SU-DHL-6 (cell line): ENCODE measurements at regions not wholly inside any gene's neighbourhood (a gene's known extent, or its start where the extent isn't known, plus 50 kb on each side); places are given as distances from the start of the nearest gene placed in this dataset.

Source experiments
- H2AFZ ChIP-seq: fragments of 200-600 bp; sonication (generic); 2 replicates; pipeline ENCODE4 v1.6.1; 2014; ENCODE audit warnings: low read depth, mild to moderate bottlenecking, moderate library complexity, mixed read lengths, antibody characterized with exemption, low read length; ENCODE audit not compliant: severe bottlenecking
- H3F3A ChIP-seq: fragments of 200-600 bp; shearing (Covaris generic); 2 replicates; pipeline ENCODE4 v1.6.0; 2016; ENCODE audit warnings: antibody characterized with exemption, mild to moderate bottlenecking; ENCODE audit not compliant: insufficient read depth
- H3K27ac ChIP-seq: fragments of 200-600 bp; sonication (generic); 2 replicates; pipeline ENCODE4 v1.5.1; 2016; ENCODE audit warnings: low read depth, mild to moderate bottlenecking, low read length, moderate library complexity, mixed read lengths
- H3K27me3 ChIP-seq: fragments of 200-600 bp; sonication (generic), shearing (Covaris generic); 2 replicates; pipeline ENCODE4 v1.6.0; 2014; ENCODE audit warnings: mild to moderate bottlenecking, low read length
- H3K36me3 ChIP-seq: fragments of 200-600 bp; sonication (generic); 2 replicates; pipeline ENCODE4 v1.6.1; 2014; ENCODE audit warnings: mild to moderate bottlenecking, low read length, mixed read lengths
- H3K4me2 ChIP-seq: fragments of 300-600, 200-600 bp; shearing (Covaris generic), sonication (generic); 2 replicates; pipeline ENCODE4 v1.6.0; 2014; ENCODE audit warnings: low read length, low read depth, mild to moderate bottlenecking; ENCODE audit not compliant: poor library complexity, severe bottlenecking
- H3K4me3 ChIP-seq: fragments of 200-600 bp; sonication (generic); 2 replicates; pipeline ENCODE4 v1.5.1; 2014; ENCODE audit warnings: antibody characterized with exemption, low read length, mild to moderate bottlenecking, mixed read lengths; ENCODE audit not compliant: insufficient read depth, poor library complexity, severe bottlenecking
- H3K79me2 ChIP-seq: fragments of 200-600 bp; sonication (generic); 2 replicates; pipeline ENCODE4 v1.6.1; 2014; ENCODE audit warnings: mild to moderate bottlenecking, low read length, moderate library complexity; ENCODE audit not compliant: insufficient read depth
- H3K9ac ChIP-seq: fragments of 200-600 bp; sonication (generic); 2 replicates; pipeline ENCODE4 v1.7.0; 2014; ENCODE audit warnings: mild to moderate bottlenecking, low read length
- H3K9me2 ChIP-seq: fragments of 200-600 bp; sonication (generic); replicated peaks from 2 replicates; pipeline ENCODE4 v1.6.1; 2014; ENCODE audit warnings: low read length; ENCODE audit not compliant: insufficient read depth
- H3K9me3 ChIP-seq: fragments of 200-600 bp; sonication (generic); 2 replicates; pipeline ENCODE4 v1.6.1; 2014; ENCODE audit warnings: low read length, mixed read lengths; ENCODE audit not compliant: insufficient read depth
- H4K20me1 ChIP-seq: fragments of 200-600 bp; sonication (generic); 2 replicates; pipeline ENCODE4 v1.6.1; 2014; ENCODE audit warnings: low read depth, mild to moderate bottlenecking, antibody characterized with exemption, low read length, moderate library complexity, mixed read lengths
- CTCF ChIP-seq: fragments of 200-600 bp; sonication (generic); IDR thresholded peaks from one replicate; pipeline ENCODE4 v1.5.1; 2017; ENCODE audit warnings: antibody characterized with exemption, mild to moderate bottlenecking, low read length, moderate library complexity; ENCODE audit not compliant: insufficient read depth, poor library complexity, severe bottlenecking
- EZH2phosphoT487 ChIP-seq: fragments of 200-600 bp; sonication (generic), shearing (Covaris generic); conservative IDR thresholded peaks from 2 replicates; pipeline ENCODE4 v1.6.1; 2018; ENCODE audit warnings: mild to moderate bottlenecking, antibody characterized with exemption, low read length, moderate library complexity, mixed read lengths

GRCh38 chr3:110133971-110134370 is 796.6 kb upstream of the DPPA4 start:
- Histone ChIP-seq H3K79me2 (no peaks in the 10 kb centered on the region), H3K27ac (no peak overlapping the region), H2AFZ (no peak overlapping the region), H3K36me3 (no peaks in the 10 kb centered on the region), H3K4me3 (no peak overlapping the region), H3K9me2 (no peaks in the 10 kb centered on the region), H3K27me3 (no peaks in the 10 kb centered on the region), H3K4me2 (no peak overlapping the region), H3K9me3 (no peaks in the 10 kb centered on the region), H3F3A (no peaks in the 10 kb centered on the region), H4K20me1 (no peaks in the 10 kb centered on the region), H3K9ac (no peak overlapping the region)
- TF ChIP-seq EZH2phosphoT487, result no peak
- TF ChIP-seq CTCF, result no peak

- Histone ChIP-seq H3K79me2 (no peaks in the 10 kb centered on the region), H2AFZ (no peak overlapping the region), H3K4me3 (no peak overlapping the region), H3K27me3 (no peaks in the 10 kb centered on the region), H3F3A (no peaks in the 10 kb centered on the region), H3K9me2 (no peaks in the 10 kb centered on the region), H3K27ac (no peak overlapping the region), H3K9ac (no peak overlapping the region), H3K9me3 (no peaks in the 10 kb centered on the region), H3K36me3 (no peaks in the 10 kb centered on the region), H3K4me2 (no peak overlapping the region), H4K20me1 (no peaks in the 10 kb centered on the region)
- no peak for TF ChIP-seq EZH2phosphoT487
- no peak for TF ChIP-seq CTCF
Observed at GRCh38 chr3:110139048-110139447, 801.7 kb upstream of the DPPA4 start.

GRCh38 chr3:110139821-110140220 is 802.5 kb upstream of the DPPA4 start:
- no peak overlapping the region for H3K4me2 ChIP-seq
- TF ChIP-seq EZH2phosphoT487 (no peak), CTCF (no peak)
- no peak overlapping the region for H3K4me3 ChIP-seq
- no peak overlapping the region for H3K27ac ChIP-seq
- H3K9me3 ChIP-seq, result no peaks in the 10 kb centered on the region
- no peaks in the 10 kb centered on the region for H3K27me3 ChIP-seq
- no peak overlapping the region for H3K9ac ChIP-seq
- H2AFZ ChIP-seq, result no peak overlapping the region
- no peaks in the 10 kb centered on the region for H4K20me1 ChIP-seq
- H3K9me2 ChIP-seq, result no peaks in the 10 kb centered on the region
- no peaks in the 10 kb centered on the region for H3F3A ChIP-seq
- no peaks in the 10 kb centered on the region for H3K79me2 ChIP-seq
- no peaks in the 10 kb centered on the region for H3K36me3 ChIP-seq
